ENCODE measurements at regions not wholly inside any gene's neighbourhood (a gene's known extent, or its start where the extent isn't known, plus 50 kb on each side); places are given as distances from the start of the nearest gene placed in this dataset.

DNA sequence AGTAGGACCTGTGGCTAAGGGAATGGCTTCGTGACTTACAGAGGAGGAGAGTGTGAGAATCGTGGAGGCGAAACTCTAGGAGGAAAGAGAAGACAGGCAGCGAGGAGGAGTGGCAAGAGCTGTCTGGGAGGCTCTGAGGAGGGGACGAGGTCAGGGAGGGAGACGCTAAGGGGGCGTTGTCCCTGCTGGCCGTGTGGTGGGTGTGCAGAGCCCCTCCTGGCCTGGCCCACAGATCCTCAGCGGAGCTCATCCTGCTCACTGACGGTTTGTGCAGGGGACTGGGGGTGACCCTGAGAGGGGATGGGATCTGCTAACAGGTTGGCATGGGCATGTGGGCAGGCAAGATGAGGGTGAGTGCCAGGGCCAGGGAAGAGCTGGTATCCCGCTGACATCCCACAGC is 56.5 kb upstream of the PRR5 start:
- TF ChIP-seq, protein P1, sequence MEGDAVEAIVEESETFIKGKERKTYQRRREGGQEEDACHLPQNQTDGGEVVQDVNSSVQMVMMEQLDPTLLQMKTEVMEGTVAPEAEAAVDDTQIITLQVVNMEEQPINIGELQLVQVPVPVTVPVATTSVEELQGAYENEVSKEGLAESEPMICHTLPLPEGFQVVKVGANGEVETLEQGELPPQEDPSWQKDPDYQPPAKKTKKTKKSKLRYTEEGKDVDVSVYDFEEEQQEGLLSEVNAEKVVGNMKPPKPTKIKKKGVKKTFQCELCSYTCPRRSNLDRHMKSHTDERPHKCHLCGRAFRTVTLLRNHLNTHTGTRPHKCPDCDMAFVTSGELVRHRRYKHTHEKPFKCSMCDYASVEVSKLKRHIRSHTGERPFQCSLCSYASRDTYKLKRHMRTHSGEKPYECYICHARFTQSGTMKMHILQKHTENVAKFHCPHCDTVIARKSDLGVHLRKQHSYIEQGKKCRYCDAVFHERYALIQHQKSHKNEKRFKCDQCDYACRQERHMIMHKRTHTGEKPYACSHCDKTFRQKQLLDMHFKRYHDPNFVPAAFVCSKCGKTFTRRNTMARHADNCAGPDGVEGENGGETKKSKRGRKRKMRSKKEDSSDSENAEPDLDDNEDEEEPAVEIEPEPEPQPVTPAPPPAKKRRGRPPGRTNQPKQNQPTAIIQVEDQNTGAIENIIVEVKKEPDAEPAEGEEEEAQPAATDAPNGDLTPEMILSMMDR (IDR thresholded peaks at IDR 0.05) = no peak
- TF ChIP-seq POLR2AphosphoS5 (IDR thresholded peaks at IDR 0.05; ENCODE audit: insufficient read depth in 1 of 2, low read depth in 1 of 2) (no peak), POLR2A (IDR thresholded peaks at IDR 0.05) (no peak)
